Neural cell (in vitro differentiated cells): ENCODE measurements at regions not wholly inside any gene's neighbourhood (a gene's known extent, or its start where the extent isn't known, plus 50 kb on each side); places are given as distances from the start of the nearest gene placed in this dataset.

Experiments used
- MXI1 ChIP-seq: fragments of 450-650 bp; conservative IDR thresholded peaks from 2 replicates; pipeline ENCODE4 v1.6.1; 2014; ENCODE audit warnings: antibody characterized with exemption, mild to moderate bottlenecking; ENCODE audit not compliant: poor library complexity, severe bottlenecking
- SMC3 ChIP-seq: fragments of 450-650 bp; conservative IDR thresholded peaks from 2 replicates; pipeline ENCODE4 v1.6.1; 2014; ENCODE audit warnings: antibody characterized with exemption, mild to moderate bottlenecking, moderate library complexity; ENCODE audit not compliant: poor library complexity
- TAF1 ChIP-seq: IDR thresholded peaks from 2 replicates; pipeline ENCODE4 v1.6.1; 2012; ENCODE audit warnings: low read depth
- TF ChIP-seq, protein P1 (sequence below): fragments of 450-650 bp; IDR thresholded peaks from 2 replicates; pipeline ENCODE4 v1.5.1; 2014; ENCODE audit warnings: antibody characterized with exemption, mild to moderate bottlenecking, moderate library complexity; ENCODE audit not compliant: poor library complexity, severe bottlenecking

DNA sequence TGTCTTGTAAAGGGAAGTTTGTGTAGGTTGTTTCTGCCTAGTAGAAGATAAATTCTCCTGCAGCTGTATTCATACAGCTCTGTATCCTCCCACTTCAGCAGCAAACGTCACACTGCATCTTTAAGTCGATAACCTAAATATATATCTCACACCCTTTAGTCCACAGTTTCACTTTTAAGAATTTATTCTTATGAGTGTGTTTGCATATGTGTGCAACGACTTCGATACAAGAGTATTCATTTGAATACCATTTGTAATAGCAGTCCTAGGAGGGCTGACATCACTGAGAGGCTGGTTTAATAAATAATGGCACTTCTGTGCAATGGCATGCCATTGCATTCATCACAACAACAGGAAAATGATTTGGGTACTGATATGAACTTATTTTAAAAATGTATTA, 63.8 kb upstream of the MSH6 start:
- TF ChIP-seq TAF1 (no peak), MXI1 (no peak), SMC3 (no peak)
- TF ChIP-seq, protein P1, sequence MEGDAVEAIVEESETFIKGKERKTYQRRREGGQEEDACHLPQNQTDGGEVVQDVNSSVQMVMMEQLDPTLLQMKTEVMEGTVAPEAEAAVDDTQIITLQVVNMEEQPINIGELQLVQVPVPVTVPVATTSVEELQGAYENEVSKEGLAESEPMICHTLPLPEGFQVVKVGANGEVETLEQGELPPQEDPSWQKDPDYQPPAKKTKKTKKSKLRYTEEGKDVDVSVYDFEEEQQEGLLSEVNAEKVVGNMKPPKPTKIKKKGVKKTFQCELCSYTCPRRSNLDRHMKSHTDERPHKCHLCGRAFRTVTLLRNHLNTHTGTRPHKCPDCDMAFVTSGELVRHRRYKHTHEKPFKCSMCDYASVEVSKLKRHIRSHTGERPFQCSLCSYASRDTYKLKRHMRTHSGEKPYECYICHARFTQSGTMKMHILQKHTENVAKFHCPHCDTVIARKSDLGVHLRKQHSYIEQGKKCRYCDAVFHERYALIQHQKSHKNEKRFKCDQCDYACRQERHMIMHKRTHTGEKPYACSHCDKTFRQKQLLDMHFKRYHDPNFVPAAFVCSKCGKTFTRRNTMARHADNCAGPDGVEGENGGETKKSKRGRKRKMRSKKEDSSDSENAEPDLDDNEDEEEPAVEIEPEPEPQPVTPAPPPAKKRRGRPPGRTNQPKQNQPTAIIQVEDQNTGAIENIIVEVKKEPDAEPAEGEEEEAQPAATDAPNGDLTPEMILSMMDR, result no peak
